Spleen (tissue), 7 donors: ENCODE measurements at regions not wholly inside any gene's neighbourhood (a gene's known extent, or its start where the extent isn't known, plus 50 kb on each side); places are given as distances from the start of the nearest gene placed in this dataset.

Source experiments
- POLR2A ChIP-seq, 3 donors: fragments of 450-650 bp; IDR thresholded peaks; one replicate each; pipeline ENCODE4 v1.5.1; 2017; ENCODE audit warnings: antibody characterized with exemption in 3 of 3, mild to moderate bottlenecking in 1 of 3
- POLR2AphosphoS5 ChIP-seq, 3 donors: sonication (generic); formaldehyde crosslinking; IDR thresholded peaks; one replicate each; pipeline ENCODE4 v1.5.1; 2017; ENCODE audit warnings: antibody characterized with exemption in 3 of 3
- TF ChIP-seq, protein P1 (sequence below), 11 experiments: fragments of 200-600 bp in 7 of 11; fragments of 450-650 bp in 4 of 11; sonication (generic) in 4 of 11; IDR thresholded peaks in 8 of 11; conservative IDR thresholded peaks in 3 of 11; 1 replicate in 7 of 11; 2 replicates in 4 of 11; pipeline versions ENCODE4 v1.4.0 to v1.8.0; 2016 to 2021; ENCODE audit warnings: antibody characterized with exemption in 11 of 11, inconsistent platforms in 4 of 11, mild to moderate bottlenecking in 1 of 11
- donor health status: DM: no; HTN: no; CAD: no; lungs with moderate emphysema.
- donor health status: DM: no; HTN: no; CAD: no.
- donor health status: DM: no; HTN: no; CAD: no.

DNA sequence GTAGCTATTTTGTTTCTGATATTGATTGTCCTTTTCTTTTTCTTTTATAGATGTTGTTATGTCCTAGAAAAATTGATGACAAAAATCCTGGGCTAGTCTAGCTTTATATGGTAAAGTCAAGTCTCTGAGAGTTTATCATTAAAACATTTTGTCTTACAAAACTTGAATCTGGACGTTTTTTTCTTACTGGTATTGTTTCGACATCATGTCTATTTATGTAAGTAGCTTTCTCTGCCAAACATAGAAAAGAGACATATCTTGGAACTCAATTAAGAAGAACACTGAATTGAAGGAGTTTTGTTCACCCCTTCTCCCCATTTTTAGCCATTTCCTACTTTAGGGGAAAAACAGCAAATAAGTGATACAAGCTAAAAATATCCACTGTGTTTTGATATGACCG lies 151.5 kb downstream of the ISOC1 start:
- TF ChIP-seq, protein P1, sequence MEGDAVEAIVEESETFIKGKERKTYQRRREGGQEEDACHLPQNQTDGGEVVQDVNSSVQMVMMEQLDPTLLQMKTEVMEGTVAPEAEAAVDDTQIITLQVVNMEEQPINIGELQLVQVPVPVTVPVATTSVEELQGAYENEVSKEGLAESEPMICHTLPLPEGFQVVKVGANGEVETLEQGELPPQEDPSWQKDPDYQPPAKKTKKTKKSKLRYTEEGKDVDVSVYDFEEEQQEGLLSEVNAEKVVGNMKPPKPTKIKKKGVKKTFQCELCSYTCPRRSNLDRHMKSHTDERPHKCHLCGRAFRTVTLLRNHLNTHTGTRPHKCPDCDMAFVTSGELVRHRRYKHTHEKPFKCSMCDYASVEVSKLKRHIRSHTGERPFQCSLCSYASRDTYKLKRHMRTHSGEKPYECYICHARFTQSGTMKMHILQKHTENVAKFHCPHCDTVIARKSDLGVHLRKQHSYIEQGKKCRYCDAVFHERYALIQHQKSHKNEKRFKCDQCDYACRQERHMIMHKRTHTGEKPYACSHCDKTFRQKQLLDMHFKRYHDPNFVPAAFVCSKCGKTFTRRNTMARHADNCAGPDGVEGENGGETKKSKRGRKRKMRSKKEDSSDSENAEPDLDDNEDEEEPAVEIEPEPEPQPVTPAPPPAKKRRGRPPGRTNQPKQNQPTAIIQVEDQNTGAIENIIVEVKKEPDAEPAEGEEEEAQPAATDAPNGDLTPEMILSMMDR (IDR thresholded peaks at IDR 0.05 in 8 of 11, conservative IDR thresholded peaks at IDR 0.05 in 3 of 11) = no peak
- no peak for TF ChIP-seq POLR2AphosphoS5 (IDR thresholded peaks at IDR 0.05)
- no peak for TF ChIP-seq POLR2A (IDR thresholded peaks at IDR 0.05)
